ENCODE measurements at regions not wholly inside any gene's neighbourhood (a gene's known extent, or its start where the extent isn't known, plus 50 kb on each side); places are given as distances from the start of the nearest gene placed in this dataset.

GRCh38 chr9:107772988-107773387 is 283.4 kb upstream of the KLF4 start:
- TF ChIP-seq ZNF512 (CRISPR knock-in tag; IDR thresholded peaks at IDR 0.05) (no peak), POLR2AphosphoS5 (IDR thresholded peaks at IDR 0.05; ENCODE audit: low read depth, low read length) (no peak), RNF2 (conservative IDR thresholded peaks at IDR 0.05; ENCODE audit: low read depth) (no peak), SRSF1 (optimal IDR thresholded peaks at IDR 0.05; ENCODE audit: low read depth, low read length) (no peak), RBAK (CRISPR knock-in tag; IDR thresholded peaks at IDR 0.05) (no peak), CTCF (CRISPR knock-in tag; IDR thresholded peaks at IDR 0.05) (no peak), KDM2A (CRISPR knock-in tag; IDR thresholded peaks at IDR 0.05; ENCODE audit: borderline replicate concordance, low read depth) (no peak), MXD1 (CRISPR knock-in tag; IDR thresholded peaks at IDR 0.05) (no peak), POGK (CRISPR knock-in tag; conservative IDR thresholded peaks at IDR 0.05) (no peak), ATF2 (CRISPR knock-in tag; IDR thresholded peaks at IDR 0.05) (no peak), POLR2A (IDR thresholded peaks at IDR 0.05; ENCODE audit: insufficient read depth in 1 of 2, low read depth in 2 of 2, low read length in 2 of 2) (no peak), JDP2 (CRISPR knock-in tag; IDR thresholded peaks at IDR 0.05; ENCODE audit: borderline replicate concordance) (no peak)

Data from HepG2 (cell line).